GM23338 (cell line): ENCODE measurements at regions not wholly inside any gene's neighbourhood (a gene's known extent, or its start where the extent isn't known, plus 50 kb on each side); places are given as distances from the start of the nearest gene placed in this dataset.

Experiments
- ATAC-seq: fragments of 200-7000 bp; cut with Tn5 transposase; 3 replicates; pipeline ENCODE4 v1.9.1; 2020
- DNase-seq: peaks from one replicate; pipeline ENCODE4 v3.0.0-alpha.2; 2015; ENCODE audit warnings: low spot score
- H2AFZ ChIP-seq: fragments of 200-600 bp; sonication (generic); 2 replicates; pipeline ENCODE4 v1.8.0; 2016; ENCODE audit warnings: antibody characterized with exemption, mild to moderate bottlenecking, moderate library complexity
- H3F3A ChIP-seq: fragments of 200-600 bp; sonication (generic); replicated peaks from 2 replicates; pipeline ENCODE4 v1.8.0; 2017; ENCODE audit warnings: antibody characterized with exemption, mixed run types, low read depth
- H3K27ac ChIP-seq: fragments of 200-600 bp; sonication (generic); 2 replicates; pipeline ENCODE4 v1.6.1; 2016; ENCODE audit warnings: low read depth
- H3K27me3 ChIP-seq: fragments of 200-600 bp; sonication (generic); 2 replicates; pipeline ENCODE4 v1.8.0; 2016; ENCODE audit warnings: mild to moderate bottlenecking, mixed run types, moderate library complexity; ENCODE audit not compliant: insufficient read depth
- H3K36me3 ChIP-seq: fragments of 200-600 bp; sonication (generic); 2 replicates; pipeline ENCODE4 v1.8.0; 2016; ENCODE audit warnings: mild to moderate bottlenecking; ENCODE audit not compliant: insufficient read depth
- H3K4me1 ChIP-seq: fragments of 200-600 bp; sonication (generic); 2 replicates; pipeline ENCODE4 v1.8.0; 2016; ENCODE audit warnings: mild to moderate bottlenecking, moderate library complexity; ENCODE audit not compliant: insufficient read depth
- H3K4me2 ChIP-seq: fragments of 200-600 bp; sonication (generic); 2 replicates; pipeline ENCODE4 v1.7.1; 2017; ENCODE audit warnings: mixed run types
- H3K4me3 ChIP-seq: fragments of 200-600 bp; sonication (generic); 2 replicates; pipeline ENCODE4 v1.6.1; 2016; ENCODE audit warnings: mixed run types
- H3K79me2 ChIP-seq: fragments of 200-600 bp; sonication (generic); replicated peaks from 2 replicates; pipeline ENCODE4 v1.8.0; 2017; ENCODE audit warnings: mild to moderate bottlenecking; ENCODE audit not compliant: insufficient read depth
- H3K9me2 ChIP-seq: fragments of 200-600 bp; sonication (generic); 2 replicates; pipeline ENCODE4 v1.8.0; 2017; ENCODE audit not compliant: insufficient read depth
- H4K20me1 ChIP-seq: fragments of 200-600 bp; sonication (generic); replicated peaks from 2 replicates; pipeline ENCODE4 v1.8.0; 2017; ENCODE audit warnings: mild to moderate bottlenecking; ENCODE audit not compliant: insufficient read depth
- H3K27ac Mint-ChIP-seq: 2 replicates; pipeline ENCODE4 v1.8.0; 2020; ENCODE audit warnings: inconsistent platforms, mild to moderate bottlenecking, moderate library complexity, mixed read lengths
- H3K27me3 Mint-ChIP-seq: 3 replicates; pipeline ENCODE4 v1.8.0; 2022; ENCODE audit warnings: low read depth, mild to moderate bottlenecking, moderate library complexity, mixed read lengths, inconsistent platforms; ENCODE audit not compliant: insufficient read depth, poor library complexity
- H3K36me3 Mint-ChIP-seq: 3 replicates; pipeline ENCODE4 v1.8.0; 2021; ENCODE audit warnings: low read depth, mild to moderate bottlenecking, inconsistent platforms, moderate library complexity, mixed read lengths
- H3K4me1 Mint-ChIP-seq: 3 replicates; pipeline ENCODE4 v1.8.0; 2020; ENCODE audit warnings: mild to moderate bottlenecking, inconsistent platforms, mixed read lengths
- H3K4me3 Mint-ChIP-seq: 3 replicates; pipeline ENCODE4 v1.8.0; 2021; ENCODE audit warnings: moderate library complexity, mild to moderate bottlenecking, inconsistent platforms, mixed read lengths
- H3K9me3 Mint-ChIP-seq: 3 replicates; pipeline ENCODE4 v1.8.0; 2020; ENCODE audit warnings: moderate library complexity, mild to moderate bottlenecking, inconsistent platforms, mixed read lengths
- CREB1 ChIP-seq: fragments of 250-450 bp; sonication (Bioruptor Pico); IDR thresholded peaks from 2 replicates; pipeline ENCODE4 v1.5.0; 2020; ENCODE audit warnings: low read depth, mild to moderate bottlenecking, moderate library complexity
- EZH2 ChIP-seq: fragments of 200-600 bp; sonication (generic); IDR thresholded peaks from one replicate; pipeline ENCODE4 v1.8.0; 2017; ENCODE audit warnings: antibody characterized with exemption, mild to moderate bottlenecking, low read depth; ENCODE audit not compliant: unreplicated experiment
- EZH2phosphoT487 ChIP-seq: fragments of 200-600 bp; sonication (generic); IDR thresholded peaks from one replicate; pipeline ENCODE4 v1.8.1; 2018; ENCODE audit warnings: antibody characterized with exemption; ENCODE audit not compliant: unreplicated experiment
- JUNB ChIP-seq: IDR thresholded peaks from one replicate; pipeline ENCODE4 v1.6.1; 2016; ENCODE audit warnings: antibody characterized with exemption; ENCODE audit not compliant: unreplicated experiment
- NANOG ChIP-seq: IDR thresholded peaks from 2 replicates; pipeline ENCODE4 v1.6.1; 2016; ENCODE audit warnings: antibody characterized with exemption, borderline replicate concordance
- POLR2AphosphoS5 ChIP-seq: IDR thresholded peaks from 2 replicates; pipeline ENCODE4 v1.6.1; 2016; ENCODE audit warnings: antibody characterized with exemption, low read depth
- STAT1 ChIP-seq: IDR thresholded peaks from one replicate; pipeline ENCODE4 v1.6.1; 2016; ENCODE audit warnings: antibody characterized with exemption; ENCODE audit not compliant: unreplicated experiment
- ZNF114 ChIP-seq: fragments of 250-450 bp; sonication (Bioruptor Pico); IDR thresholded peaks from 2 replicates; pipeline ENCODE4 v1.5.0; 2020; ENCODE audit warnings: mild to moderate bottlenecking, moderate library complexity
- ZNF331 ChIP-seq: fragments of 250-450 bp; sonication (Bioruptor Pico); IDR thresholded peaks from 2 replicates; pipeline ENCODE4 v1.5.0; 2020; ENCODE audit warnings: low read depth, mild to moderate bottlenecking, moderate library complexity
- TF ChIP-seq, protein P1 (sequence below): fragments of 250-450 bp; sonication (Bioruptor Pico); IDR thresholded peaks from 2 replicates; pipeline ENCODE4 v1.5.0; 2020; ENCODE audit warnings: mild to moderate bottlenecking, moderate library complexity
- TF ChIP-seq, protein P2 (sequence below): IDR thresholded peaks from one replicate; pipeline ENCODE4 v1.6.1; 2018; ENCODE audit warnings: antibody characterized with exemption; ENCODE audit not compliant: unreplicated experiment
- TF ChIP-seq, protein P3 (sequence below): IDR thresholded peaks from 2 replicates; pipeline ENCODE4 v1.6.1; 2016; ENCODE audit warnings: antibody characterized with exemption
- TF ChIP-seq, protein P4 (sequence below), 2 experiments: fragments of 200-600 bp in 1 of 2; sonication (generic) in 1 of 2; conservative IDR thresholded peaks; 2 replicates each; pipeline versions ENCODE4 v1.5.1 to v1.6.1; 2016 to 2017; ENCODE audit warnings: antibody characterized with exemption in 2 of 2, low read depth in 2 of 2, mild to moderate bottlenecking in 2 of 2, moderate library complexity in 1 of 2

DNA sequence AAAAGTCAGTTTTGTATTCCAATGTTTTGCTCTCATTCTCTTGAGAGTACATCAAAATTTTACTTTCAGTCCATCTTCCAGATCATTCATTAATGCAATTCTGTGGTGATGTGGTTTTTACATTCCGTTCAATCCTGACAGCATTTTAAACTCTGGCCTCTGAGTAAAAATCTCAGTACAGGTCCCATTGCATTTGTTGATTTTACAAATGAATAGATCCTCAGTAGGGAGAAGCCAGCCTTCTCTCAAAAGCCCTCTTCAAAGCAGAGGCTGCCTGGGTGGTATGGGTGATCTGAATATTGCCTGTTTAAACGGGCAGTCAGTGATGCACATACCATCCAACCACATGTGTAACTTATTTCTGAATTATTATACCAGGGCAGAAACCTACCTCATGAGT, 72.5 kb upstream of the TSC22D2 start:
- no peaks in the 10 kb centered on the region for H3K27me3 Mint-ChIP-seq
- Histone ChIP-seq H3K27me3 (no peaks in the 10 kb centered on the region), H4K20me1 (no peaks in the 10 kb centered on the region), H3K79me2 (no peaks in the 10 kb centered on the region), H3K4me2 (peak overlapping the region; percentile 68), H3K4me1 (peaks cover 23% of the 10 kb centered on the region), H3K27ac (no peak overlapping the region; the same call in 1 of the 2 replicates), H3K9me2 (0 out of 2 replicates have a peak, but pooled peaks cover 4% of the 10 kb centered on the region), H2AFZ (no peak overlapping the region), H3K4me3 (peak overlapping the region; percentile 7; the same call in 1 of the 2 replicates), H3K36me3 (no peaks in the 10 kb centered on the region), H3F3A (no peaks in the 10 kb centered on the region)
- H3K27ac Mint-ChIP-seq, result no peak overlapping the region
- peaks cover 23% of the 10 kb centered on the region for H3K4me1 Mint-ChIP-seq
- TF ChIP-seq ZNF331 (CRISPR knock-in tag), result no peak
- no peak for TF ChIP-seq CREB1 (CRISPR knock-in tag)
- TF ChIP-seq, protein P1, sequence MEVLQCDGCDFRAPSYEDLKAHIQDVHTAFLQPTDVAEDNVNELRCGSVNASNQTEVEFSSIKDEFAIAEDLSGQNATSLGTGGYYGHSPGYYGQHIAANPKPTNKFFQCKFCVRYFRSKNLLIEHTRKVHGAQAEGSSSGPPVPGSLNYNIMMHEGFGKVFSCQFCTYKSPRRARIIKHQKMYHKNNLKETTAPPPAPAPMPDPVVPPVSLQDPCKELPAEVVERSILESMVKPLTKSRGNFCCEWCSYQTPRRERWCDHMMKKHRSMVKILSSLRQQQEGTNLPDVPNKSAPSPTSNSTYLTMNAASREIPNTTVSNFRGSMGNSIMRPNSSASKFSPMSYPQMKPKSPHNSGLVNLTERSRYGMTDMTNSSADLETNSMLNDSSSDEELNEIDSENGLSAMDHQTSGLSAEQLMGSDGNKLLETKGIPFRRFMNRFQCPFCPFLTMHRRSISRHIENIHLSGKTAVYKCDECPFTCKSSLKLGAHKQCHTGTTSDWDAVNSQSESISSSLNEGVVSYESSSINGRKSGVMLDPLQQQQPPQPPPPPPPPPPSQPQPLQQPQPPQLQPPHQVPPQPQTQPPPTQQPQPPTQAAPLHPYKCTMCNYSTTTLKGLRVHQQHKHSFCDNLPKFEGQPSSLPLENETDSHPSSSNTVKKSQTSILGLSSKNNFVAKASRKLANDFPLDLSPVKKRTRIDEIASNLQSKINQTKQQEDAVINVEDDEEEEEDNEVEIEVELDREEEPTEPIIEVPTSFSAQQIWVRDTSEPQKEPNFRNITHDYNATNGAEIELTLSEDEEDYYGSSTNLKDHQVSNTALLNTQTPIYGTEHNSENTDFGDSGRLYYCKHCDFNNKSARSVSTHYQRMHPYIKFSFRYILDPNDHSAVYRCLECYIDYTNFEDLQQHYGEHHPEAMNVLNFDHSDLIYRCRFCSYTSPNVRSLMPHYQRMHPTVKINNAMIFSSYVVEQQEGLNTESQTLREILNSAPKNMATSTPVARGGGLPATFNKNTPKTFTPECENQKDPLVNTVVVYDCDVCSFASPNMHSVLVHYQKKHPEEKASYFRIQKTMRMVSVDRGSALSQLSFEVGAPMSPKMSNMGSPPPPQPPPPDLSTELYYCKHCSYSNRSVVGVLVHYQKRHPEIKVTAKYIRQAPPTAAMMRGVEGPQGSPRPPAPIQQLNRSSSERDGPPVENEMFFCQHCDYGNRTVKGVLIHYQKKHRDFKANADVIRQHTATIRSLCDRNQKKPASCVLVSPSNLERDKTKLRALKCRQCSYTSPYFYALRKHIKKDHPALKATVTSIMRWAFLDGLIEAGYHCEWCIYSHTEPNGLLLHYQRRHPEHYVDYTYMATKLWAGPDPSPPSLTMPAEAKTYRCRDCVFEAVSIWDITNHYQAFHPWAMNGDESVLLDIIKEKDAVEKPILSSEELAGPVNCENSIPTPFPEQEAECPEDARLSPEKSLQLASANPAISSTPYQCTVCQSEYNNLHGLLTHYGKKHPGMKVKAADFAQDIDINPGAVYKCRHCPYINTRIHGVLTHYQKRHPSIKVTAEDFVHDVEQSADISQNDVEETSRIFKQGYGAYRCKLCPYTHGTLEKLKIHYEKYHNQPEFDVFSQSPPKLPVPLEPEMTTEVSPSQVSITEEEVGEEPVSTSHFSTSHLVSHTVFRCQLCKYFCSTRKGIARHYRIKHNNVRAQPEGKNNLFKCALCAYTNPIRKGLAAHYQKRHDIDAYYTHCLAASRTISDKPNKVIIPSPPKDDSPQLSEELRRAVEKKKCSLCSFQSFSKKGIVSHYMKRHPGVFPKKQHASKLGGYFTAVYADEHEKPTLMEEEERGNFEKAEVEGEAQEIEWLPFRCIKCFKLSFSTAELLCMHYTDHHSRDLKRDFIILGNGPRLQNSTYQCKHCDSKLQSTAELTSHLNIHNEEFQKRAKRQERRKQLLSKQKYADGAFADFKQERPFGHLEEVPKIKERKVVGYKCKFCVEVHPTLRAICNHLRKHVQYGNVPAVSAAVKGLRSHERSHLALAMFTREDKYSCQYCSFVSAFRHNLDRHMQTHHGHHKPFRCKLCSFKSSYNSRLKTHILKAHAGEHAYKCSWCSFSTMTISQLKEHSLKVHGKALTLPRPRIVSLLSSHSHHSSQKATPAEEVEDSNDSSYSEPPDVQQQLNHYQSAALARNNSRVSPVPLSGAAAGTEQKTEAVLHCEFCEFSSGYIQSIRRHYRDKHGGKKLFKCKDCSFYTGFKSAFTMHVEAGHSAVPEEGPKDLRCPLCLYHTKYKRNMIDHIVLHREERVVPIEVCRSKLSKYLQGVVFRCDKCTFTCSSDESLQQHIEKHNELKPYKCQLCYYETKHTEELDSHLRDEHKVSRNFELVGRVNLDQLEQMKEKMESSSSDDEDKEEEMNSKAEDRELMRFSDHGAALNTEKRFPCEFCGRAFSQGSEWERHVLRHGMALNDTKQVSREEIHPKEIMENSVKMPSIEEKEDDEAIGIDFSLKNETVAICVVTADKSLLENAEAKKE (CRISPR knock-in tag), result no peak
- TF ChIP-seq, protein P2, sequence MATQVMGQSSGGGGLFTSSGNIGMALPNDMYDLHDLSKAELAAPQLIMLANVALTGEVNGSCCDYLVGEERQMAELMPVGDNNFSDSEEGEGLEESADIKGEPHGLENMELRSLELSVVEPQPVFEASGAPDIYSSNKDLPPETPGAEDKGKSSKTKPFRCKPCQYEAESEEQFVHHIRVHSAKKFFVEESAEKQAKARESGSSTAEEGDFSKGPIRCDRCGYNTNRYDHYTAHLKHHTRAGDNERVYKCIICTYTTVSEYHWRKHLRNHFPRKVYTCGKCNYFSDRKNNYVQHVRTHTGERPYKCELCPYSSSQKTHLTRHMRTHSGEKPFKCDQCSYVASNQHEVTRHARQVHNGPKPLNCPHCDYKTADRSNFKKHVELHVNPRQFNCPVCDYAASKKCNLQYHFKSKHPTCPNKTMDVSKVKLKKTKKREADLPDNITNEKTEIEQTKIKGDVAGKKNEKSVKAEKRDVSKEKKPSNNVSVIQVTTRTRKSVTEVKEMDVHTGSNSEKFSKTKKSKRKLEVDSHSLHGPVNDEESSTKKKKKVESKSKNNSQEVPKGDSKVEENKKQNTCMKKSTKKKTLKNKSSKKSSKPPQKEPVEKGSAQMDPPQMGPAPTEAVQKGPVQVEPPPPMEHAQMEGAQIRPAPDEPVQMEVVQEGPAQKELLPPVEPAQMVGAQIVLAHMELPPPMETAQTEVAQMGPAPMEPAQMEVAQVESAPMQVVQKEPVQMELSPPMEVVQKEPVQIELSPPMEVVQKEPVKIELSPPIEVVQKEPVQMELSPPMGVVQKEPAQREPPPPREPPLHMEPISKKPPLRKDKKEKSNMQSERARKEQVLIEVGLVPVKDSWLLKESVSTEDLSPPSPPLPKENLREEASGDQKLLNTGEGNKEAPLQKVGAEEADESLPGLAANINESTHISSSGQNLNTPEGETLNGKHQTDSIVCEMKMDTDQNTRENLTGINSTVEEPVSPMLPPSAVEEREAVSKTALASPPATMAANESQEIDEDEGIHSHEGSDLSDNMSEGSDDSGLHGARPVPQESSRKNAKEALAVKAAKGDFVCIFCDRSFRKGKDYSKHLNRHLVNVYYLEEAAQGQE, result no peak
- no peak for TF ChIP-seq EZH2
- TF ChIP-seq, protein P3, sequence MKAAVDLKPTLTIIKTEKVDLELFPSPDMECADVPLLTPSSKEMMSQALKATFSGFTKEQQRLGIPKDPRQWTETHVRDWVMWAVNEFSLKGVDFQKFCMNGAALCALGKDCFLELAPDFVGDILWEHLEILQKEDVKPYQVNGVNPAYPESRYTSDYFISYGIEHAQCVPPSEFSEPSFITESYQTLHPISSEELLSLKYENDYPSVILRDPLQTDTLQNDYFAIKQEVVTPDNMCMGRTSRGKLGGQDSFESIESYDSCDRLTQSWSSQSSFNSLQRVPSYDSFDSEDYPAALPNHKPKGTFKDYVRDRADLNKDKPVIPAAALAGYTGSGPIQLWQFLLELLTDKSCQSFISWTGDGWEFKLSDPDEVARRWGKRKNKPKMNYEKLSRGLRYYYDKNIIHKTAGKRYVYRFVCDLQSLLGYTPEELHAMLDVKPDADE, result no peak
- no peak for TF ChIP-seq ZNF114 (CRISPR knock-in tag)
- TF ChIP-seq POLR2AphosphoS5, result no peak
- TF ChIP-seq, protein P4, sequence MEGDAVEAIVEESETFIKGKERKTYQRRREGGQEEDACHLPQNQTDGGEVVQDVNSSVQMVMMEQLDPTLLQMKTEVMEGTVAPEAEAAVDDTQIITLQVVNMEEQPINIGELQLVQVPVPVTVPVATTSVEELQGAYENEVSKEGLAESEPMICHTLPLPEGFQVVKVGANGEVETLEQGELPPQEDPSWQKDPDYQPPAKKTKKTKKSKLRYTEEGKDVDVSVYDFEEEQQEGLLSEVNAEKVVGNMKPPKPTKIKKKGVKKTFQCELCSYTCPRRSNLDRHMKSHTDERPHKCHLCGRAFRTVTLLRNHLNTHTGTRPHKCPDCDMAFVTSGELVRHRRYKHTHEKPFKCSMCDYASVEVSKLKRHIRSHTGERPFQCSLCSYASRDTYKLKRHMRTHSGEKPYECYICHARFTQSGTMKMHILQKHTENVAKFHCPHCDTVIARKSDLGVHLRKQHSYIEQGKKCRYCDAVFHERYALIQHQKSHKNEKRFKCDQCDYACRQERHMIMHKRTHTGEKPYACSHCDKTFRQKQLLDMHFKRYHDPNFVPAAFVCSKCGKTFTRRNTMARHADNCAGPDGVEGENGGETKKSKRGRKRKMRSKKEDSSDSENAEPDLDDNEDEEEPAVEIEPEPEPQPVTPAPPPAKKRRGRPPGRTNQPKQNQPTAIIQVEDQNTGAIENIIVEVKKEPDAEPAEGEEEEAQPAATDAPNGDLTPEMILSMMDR (conservative IDR thresholded peaks at IDR 0.05; ENCODE audit: low read depth in 2 of 2), result no peak
- no peak for TF ChIP-seq STAT1
- no peak for TF ChIP-seq JUNB
- no peak for TF ChIP-seq EZH2phosphoT487
- no peak for TF ChIP-seq NANOG
- H3K36me3 Mint-ChIP-seq, result 0 out of 3 replicates have a peak, but pooled peaks cover 3% of the 10 kb centered on the region
- ATAC-seq, result peak; percentile 88
- no peaks in the 10 kb centered on the region for H3K9me3 Mint-ChIP-seq
- DNase-seq, result peak; percentile 42
- no peak overlapping the region for H3K4me3 Mint-ChIP-seq
